Panc1 (cell line): ENCODE measurements at regions not wholly inside any gene's neighbourhood (a gene's known extent, or its start where the extent isn't known, plus 50 kb on each side); places are given as distances from the start of the nearest gene placed in this dataset.

Source experiments
- ATAC-seq: fragments of 200-7000 bp; cut with Tn5 transposase; 2 replicates; pipeline ENCODE4 v1.9.1; 2020; ENCODE audit warnings: mild to moderate bottlenecking, moderate library complexity
- BruUV-seq: library from RNA; stranded (reverse); fragments of 400-500 nt; replicated peaks from 2 replicates; lab custom pipeline; 2021; lab: Mats Ljungman, UMichigan
- CTCF ChIA-PET: fragments of 300-600 bp; sonication (Branson Sonifier 250); formaldehyde crosslinking; loops from one replicate; lab custom pipeline; 2022; ENCODE audit warnings: antibody characterized with exemption; lab: Charles Lee
- POLR2A ChIA-PET: fragments of 300-600 bp; sonication (Branson Sonifier 250); formaldehyde crosslinking; loops from one replicate; lab custom pipeline; 2022; ENCODE audit warnings: antibody characterized with exemption; lab: Charles Lee
- DNase-seq: peaks from one replicate; pipeline ENCODE4 v3.0.0-alpha.2; 2010; ENCODE audit warnings: low read depth, low spot score
- H3K27ac ChIP-seq: 2 replicates; pipeline ENCODE4 v1.5.1; 2011; ENCODE audit warnings: mild to moderate bottlenecking, low read length, inconsistent platforms
- H3K27me3 ChIP-seq: fragments of 200-500 bp; sonication (Bioruptor generic); 2 replicates; pipeline ENCODE4 v1.6.0; 2014; ENCODE audit warnings: low read length, inconsistent platforms; ENCODE audit not compliant: control insufficient read depth, insufficient read depth
- H3K36me3 ChIP-seq: fragments of 200-500 bp; sonication (Bioruptor generic); 2 replicates; pipeline ENCODE4 v1.5.1; 2014; ENCODE audit warnings: inconsistent platforms, mild to moderate bottlenecking, low read length, moderate library complexity; ENCODE audit not compliant: control insufficient read depth, insufficient read depth
- H3K4me1 ChIP-seq: 2 replicates; pipeline ENCODE4 v1.5.1; 2011; ENCODE audit warnings: inconsistent platforms, mild to moderate bottlenecking, low read length, moderate library complexity; ENCODE audit not compliant: control insufficient read depth, insufficient read depth
- H3K4me3 ChIP-seq, 2 experiments: 2 replicates each; pipeline ENCODE4 v1.5.1; 2011 to 2012; ENCODE audit warnings: low read depth in 2 of 2, low read length in 2 of 2, mild to moderate bottlenecking in 2 of 2, inconsistent platforms in 1 of 2, moderate library complexity in 1 of 2
- H3K9me3 ChIP-seq: fragments of 200-500 bp; sonication (Bioruptor generic); 2 replicates; pipeline ENCODE4 v1.5.1; 2014; ENCODE audit warnings: low read depth, mild to moderate bottlenecking, inconsistent platforms, low read length, moderate library complexity; ENCODE audit not compliant: control insufficient read depth, insufficient read depth
- CTCF ChIP-seq: fragments of 450-650 bp; IDR thresholded peaks from 2 replicates; pipeline ENCODE4 v1.5.1; 2017; ENCODE audit warnings: mild to moderate bottlenecking
- POLR2AphosphoS5 ChIP-seq: IDR thresholded peaks from 2 replicates; pipeline ENCODE4 v1.6.1; 2012; ENCODE audit warnings: mild to moderate bottlenecking, low read depth, low read length, moderate library complexity
- REST ChIP-seq, 2 experiments: IDR thresholded peaks; 2 replicates each; pipeline ENCODE4 v1.6.1; 2011 to 2012; ENCODE audit warnings: low read depth in 2 of 2, control low read depth in 1 of 2, low read length in 1 of 2, mild to moderate bottlenecking in 1 of 2, moderate library complexity in 1 of 2; ENCODE audit not compliant: insufficient read depth in 1 of 2
- SIN3A ChIP-seq: IDR thresholded peaks from 2 replicates; pipeline ENCODE4 v1.6.1; 2012; ENCODE audit warnings: low read depth, mild to moderate bottlenecking, low read length, moderate library complexity, borderline replicate concordance; ENCODE audit not compliant: insufficient read depth
- TCF7L2 ChIP-seq: IDR thresholded peaks from 2 replicates; pipeline ENCODE4 v1.6.1; 2011; ENCODE audit warnings: mild to moderate bottlenecking, low read depth, low read length, inconsistent platforms
- in situ Hi-C: cut with HindIII; loops from 2 replicates; pipeline ENCODE4 v1.10.0; 2016; ENCODE audit warnings: low sequenced_read_pairs, low pct_unique_long_range_greater_than_20kb
- intact Hi-C: fragments of 100-400 bp; cut with micrococcal nuclease; formaldehyde crosslinking; loops from one replicate; pipeline ENCODE4 v1.10.0; 2022; ENCODE audit not compliant: unreplicated experiment

- Histone ChIP-seq H3K4me1 (no peaks in the 10 kb centered on the region), H3K36me3 (no peaks in the 10 kb centered on the region), H3K9me3 (no peaks in the 10 kb centered on the region), H3K27ac (no peak overlapping the region), H3K27me3 (no peaks in the 10 kb centered on the region), H3K4me3 (no peak overlapping the region)
- intact Hi-C loops: no loop called here
- no TSS peak for BruUV-seq
- no peak for TF ChIP-seq POLR2AphosphoS5
- TF ChIP-seq SIN3A: no peak
- no peak for TF ChIP-seq TCF7L2
- TF ChIP-seq REST (IDR thresholded peaks at IDR 0.05; ENCODE audit: insufficient read depth in 1 of 2, low read depth in 2 of 2, low read length in 1 of 2): no peak
- TF ChIP-seq CTCF: no peak
- ChIA-PET POLR2A (no interaction called here), CTCF (no interaction called here)
- in situ Hi-C loops: no loop called here
- ATAC-seq: no peak
- no peak for DNase-seq
Measured at GRCh38 chr7:41489885-41490284, 213.0 kb downstream of the INHBA start.

- Histone ChIP-seq H3K27me3 (no peaks in the 10 kb centered on the region), H3K4me3 (no peak overlapping the region), H3K4me1 (no peaks in the 10 kb centered on the region), H3K27ac (no peak overlapping the region), H3K9me3 (no peaks in the 10 kb centered on the region), H3K36me3 (no peaks in the 10 kb centered on the region)
- no peak for TF ChIP-seq POLR2AphosphoS5
- no peak for TF ChIP-seq SIN3A
- TF ChIP-seq REST (IDR thresholded peaks at IDR 0.05; ENCODE audit: insufficient read depth in 1 of 2, low read depth in 2 of 2, low read length in 1 of 2): no peak
- no peak for TF ChIP-seq CTCF
- TF ChIP-seq TCF7L2: no peak
- no TSS peak for BruUV-seq
- CTCF ChIA-PET: no interaction called here
- no peak for ATAC-seq
- in situ Hi-C loops: no loop called here
- DNase-seq: no peak
- POLR2A ChIA-PET: no interaction called here
- intact Hi-C loops: no loop called here
Measured at GRCh38 chr7:41487229-41487940, 215.5 kb downstream of the INHBA start.
